PC-9 (cell line): ENCODE measurements at regions not wholly inside any gene's neighbourhood (a gene's known extent, or its start where the extent isn't known, plus 50 kb on each side); places are given as distances from the start of the nearest gene placed in this dataset.

Experiments used
- EZH2 ChIP-seq: fragments of 200-600 bp; sonication (generic); IDR thresholded peaks from 2 replicates; pipeline ENCODE4 v1.8.0; 2017; ENCODE audit warnings: antibody characterized with exemption, low read depth
- TF ChIP-seq, protein P1 (sequence below): fragments of 200-600 bp; sonication (generic); conservative IDR thresholded peaks from 2 replicates; pipeline ENCODE4 v1.6.1; 2017; ENCODE audit warnings: mixed run types, antibody characterized with exemption, mild to moderate bottlenecking, moderate library complexity

DNA sequence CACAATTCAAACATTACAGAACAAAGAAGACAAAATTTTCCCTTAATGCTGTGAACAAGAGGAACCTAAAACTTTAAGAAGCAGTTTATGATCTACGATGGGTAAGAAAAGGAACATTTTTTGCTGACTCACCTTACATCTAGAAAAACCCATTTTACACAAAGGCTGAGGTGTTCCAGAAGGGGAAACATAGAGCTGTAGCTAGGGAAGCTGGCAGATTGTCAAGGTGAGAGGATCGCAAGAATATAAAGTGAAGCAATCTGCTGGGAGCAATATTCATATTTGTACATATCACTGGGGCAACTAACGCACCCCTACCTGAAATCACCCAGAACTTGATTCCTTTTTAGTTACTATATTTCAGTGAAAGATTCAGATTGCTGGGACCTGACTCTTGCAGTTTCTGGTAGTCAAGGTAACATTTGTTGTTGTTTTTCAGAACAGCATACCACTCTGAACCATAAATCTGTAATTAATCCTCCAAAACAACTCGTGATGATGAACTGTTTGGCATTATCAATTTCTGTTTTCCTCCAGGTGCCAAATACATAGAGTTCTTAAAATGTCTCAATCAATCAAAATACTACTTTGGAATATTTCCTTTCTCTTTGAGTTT, 184.1 kb upstream of the LRRC3B start:
- TF ChIP-seq, protein P1, sequence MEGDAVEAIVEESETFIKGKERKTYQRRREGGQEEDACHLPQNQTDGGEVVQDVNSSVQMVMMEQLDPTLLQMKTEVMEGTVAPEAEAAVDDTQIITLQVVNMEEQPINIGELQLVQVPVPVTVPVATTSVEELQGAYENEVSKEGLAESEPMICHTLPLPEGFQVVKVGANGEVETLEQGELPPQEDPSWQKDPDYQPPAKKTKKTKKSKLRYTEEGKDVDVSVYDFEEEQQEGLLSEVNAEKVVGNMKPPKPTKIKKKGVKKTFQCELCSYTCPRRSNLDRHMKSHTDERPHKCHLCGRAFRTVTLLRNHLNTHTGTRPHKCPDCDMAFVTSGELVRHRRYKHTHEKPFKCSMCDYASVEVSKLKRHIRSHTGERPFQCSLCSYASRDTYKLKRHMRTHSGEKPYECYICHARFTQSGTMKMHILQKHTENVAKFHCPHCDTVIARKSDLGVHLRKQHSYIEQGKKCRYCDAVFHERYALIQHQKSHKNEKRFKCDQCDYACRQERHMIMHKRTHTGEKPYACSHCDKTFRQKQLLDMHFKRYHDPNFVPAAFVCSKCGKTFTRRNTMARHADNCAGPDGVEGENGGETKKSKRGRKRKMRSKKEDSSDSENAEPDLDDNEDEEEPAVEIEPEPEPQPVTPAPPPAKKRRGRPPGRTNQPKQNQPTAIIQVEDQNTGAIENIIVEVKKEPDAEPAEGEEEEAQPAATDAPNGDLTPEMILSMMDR: no peak
- no peak for TF ChIP-seq EZH2
